ENCODE measurements at regions not wholly inside any gene's neighbourhood (a gene's known extent, or its start where the extent isn't known, plus 50 kb on each side); places are given as distances from the start of the nearest gene placed in this dataset.
"Not testable (repeated sequence)": the region's sequence is repeated elsewhere in the genome, so short reads cannot be mapped to it uniquely, and the experiment has no call there.

DNA sequence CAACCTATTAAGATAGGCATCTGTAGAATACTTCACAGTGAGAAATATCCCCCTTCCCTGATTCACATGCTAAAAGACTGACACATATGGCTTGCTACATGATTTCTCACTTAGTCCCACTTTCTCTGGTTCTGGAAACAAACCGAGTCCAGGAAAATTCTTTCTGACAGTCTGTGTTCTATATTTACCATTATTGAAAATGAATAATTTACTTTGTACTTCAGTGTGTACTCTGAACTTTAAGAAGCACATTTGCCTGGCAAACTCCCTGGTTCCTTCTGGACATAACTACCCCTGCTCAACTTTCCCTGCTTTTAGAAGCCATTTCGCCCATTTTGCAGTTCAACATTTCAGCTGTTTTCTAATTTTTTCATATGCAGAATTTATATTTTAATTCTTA, 53.6 kb downstream of the APCS start:
- DNase-seq (ENCODE audit: low read depth) = no peak

DNA sequence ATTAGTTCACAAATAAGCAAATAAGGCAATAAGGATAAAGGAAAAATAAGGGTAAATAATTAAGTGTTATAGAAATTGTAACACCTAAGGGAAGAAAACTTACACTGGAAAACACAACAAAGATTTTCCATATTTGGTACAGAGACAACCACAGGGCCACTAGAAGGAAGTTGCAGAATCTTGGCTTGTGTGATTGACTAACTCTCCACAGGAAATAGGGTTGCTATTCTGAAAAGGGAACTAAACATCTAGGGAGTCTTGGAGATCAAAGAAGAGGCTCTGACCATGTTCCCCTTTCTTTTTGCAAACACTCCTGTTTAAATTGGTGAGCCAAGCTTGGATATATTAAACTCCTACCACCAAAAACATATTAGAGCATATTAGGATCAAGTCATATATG, 59.1 kb downstream of the APCS start:
- no peak for DNase-seq (ENCODE audit: low read depth)

DNA sequence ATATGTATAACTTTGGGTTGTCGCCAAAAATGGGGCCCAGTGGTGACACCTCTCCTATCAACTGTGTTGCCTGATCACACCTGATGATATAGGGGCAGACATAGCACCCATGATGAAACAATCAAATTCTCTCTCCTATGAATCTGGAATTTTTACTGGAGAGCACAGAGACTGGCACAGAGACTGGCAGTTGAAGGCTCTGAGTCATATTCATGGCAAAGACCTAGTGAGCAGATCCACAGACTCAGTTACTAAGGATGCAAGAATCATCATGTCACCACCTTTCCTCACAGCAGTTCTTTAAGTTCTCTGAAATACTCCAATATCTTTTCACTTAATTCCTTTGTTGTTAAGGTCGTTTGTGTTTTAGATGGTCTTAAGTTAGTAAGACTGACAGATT, 60.0 kb downstream of the APCS start:
- no peak for DNase-seq (ENCODE audit: low read depth)

DNA sequence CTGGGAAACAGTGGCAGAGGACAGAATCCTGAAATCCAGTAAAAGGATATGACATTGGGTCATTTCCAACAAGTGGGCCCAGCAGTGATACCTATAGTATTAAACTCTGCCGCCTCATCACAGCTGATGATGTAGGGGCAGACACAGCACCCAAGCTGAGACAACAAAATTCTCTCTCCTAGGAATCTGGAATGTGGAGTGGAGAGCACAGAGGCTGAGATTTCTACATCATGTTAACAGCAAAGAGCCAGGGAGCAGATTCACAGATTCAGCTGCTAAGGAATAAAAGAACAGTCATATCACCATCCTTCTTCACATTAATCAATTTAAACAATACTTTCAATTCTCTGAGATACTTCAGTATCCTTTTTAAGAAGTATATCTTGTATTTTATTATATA, 61.9 kb downstream of the CRP start:
- no peak for DNase-seq (ENCODE audit: low read depth)

DNA sequence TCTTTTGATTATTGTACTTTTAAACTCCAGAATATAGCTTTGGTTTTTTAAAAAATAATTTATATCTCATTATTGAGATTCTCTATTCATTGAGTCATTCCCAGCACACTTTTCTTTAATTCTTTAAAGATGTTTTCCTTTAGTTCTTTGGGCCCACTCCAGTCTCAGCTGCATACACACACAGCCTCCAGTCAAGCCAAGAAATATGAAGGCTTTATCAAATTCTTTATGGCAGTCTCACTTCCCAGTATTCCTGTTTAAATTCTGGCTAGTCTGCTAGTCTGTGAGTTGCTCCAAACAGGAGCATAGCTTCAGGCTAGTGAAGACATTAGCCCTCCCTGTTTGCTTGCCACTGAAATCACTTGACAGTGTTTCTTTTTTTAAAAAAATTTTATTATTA, 61.2 kb downstream of the CRP start:
- DNase-seq (ENCODE audit: low read depth) = peak; percentile 44

DNA sequence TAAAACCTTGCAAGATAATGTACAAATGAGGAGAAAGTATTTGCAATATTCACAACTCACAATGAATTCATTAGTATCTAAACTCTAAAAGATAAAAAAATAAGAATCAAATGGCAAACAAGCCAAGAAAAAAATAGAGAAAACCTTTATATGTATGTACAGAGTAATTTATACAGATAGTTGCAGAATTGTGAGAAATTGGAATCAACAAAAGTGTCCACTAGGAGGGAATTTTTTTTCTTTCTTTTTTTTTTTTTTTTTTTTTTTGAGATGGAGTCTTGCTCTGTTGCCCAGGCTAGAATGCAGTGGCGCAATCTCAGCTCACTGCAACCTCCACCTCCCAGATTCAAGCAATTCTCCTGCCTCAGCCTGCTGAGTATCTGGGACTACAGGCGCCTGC, 56.9 kb downstream of the CRP start:
- not testable (repeated sequence) for DNase-seq (ENCODE audit: low read depth)
